GM19025 (cell line): ENCODE measurements at regions not wholly inside any gene's neighbourhood (a gene's known extent, or its start where the extent isn't known, plus 50 kb on each side); places are given as distances from the start of the nearest gene placed in this dataset.

Experiments used
- ATAC-seq: cut with Tn5 transposase; IDR thresholded peaks from one replicate; pipeline ENCODE4 v1.9.1; 2021; ENCODE audit warnings: mild to moderate bottlenecking, low read depth, moderate library complexity; ENCODE audit not compliant: unreplicated experiment

- ATAC-seq = no peak
These were observed 201.0 kb downstream of the MBD2 start for GRCh38 chr18:54023471-54023870.

GRCh38 chr18:54020966-54021365 lies 203.5 kb downstream of the MBD2 start:
- ATAC-seq = no peak

- no peak for ATAC-seq
These were observed 204.2 kb downstream of the MBD2 start for GRCh38 chr18:54020156-54020745.

GRCh38 chr18:54019641-54020040 lies 204.8 kb downstream of the MBD2 start:
- no peak for ATAC-seq

- no peak for ATAC-seq
These were observed 211.0 kb downstream of the MBD2 start for GRCh38 chr18:54013452-54013851.

- no peak for ATAC-seq
These were observed 219.6 kb downstream of the MBD2 start for GRCh38 chr18:54004828-54005227.

- no peak for ATAC-seq
These were observed 221.3 kb downstream of the MBD2 start for GRCh38 chr18:54003195-54003594.

GRCh38 chr18:53997064-53997463 lies 227.4 kb downstream of the MBD2 start:
- no peak for ATAC-seq

GRCh38 chr18:53994016-53994415 lies 230.5 kb downstream of the MBD2 start:
- ATAC-seq = no peak

- ATAC-seq = no peak
These were observed 232.7 kb downstream of the MBD2 start for GRCh38 chr18:53991805-53992204.

- ATAC-seq = no peak
These were observed 233.3 kb downstream of the MBD2 start for GRCh38 chr18:53991202-53991601.

GRCh38 chr18:53990485-53990884 lies 234.0 kb downstream of the MBD2 start:
- ATAC-seq = no peak

- ATAC-seq = no peak
These were observed 240.4 kb downstream of the MBD2 start for GRCh38 chr18:53984021-53984420.

GRCh38 chr18:53971331-53971730 lies 253.1 kb downstream of the MBD2 start:
- no peak for ATAC-seq

GRCh38 chr18:53952700-53953099 lies 271.8 kb downstream of the MBD2 start:
- ATAC-seq = peak; percentile 55

GRCh38 chr18:53950545-53950944 lies 273.9 kb downstream of the MBD2 start:
- ATAC-seq = no peak

- ATAC-seq = no peak
These were observed 275.5 kb downstream of the MBD2 start for GRCh38 chr18:53948991-53949390.

- ATAC-seq = no peak
These were observed 277.3 kb downstream of the MBD2 start for GRCh38 chr18:53947092-53947640.

- no peak for ATAC-seq
These were observed 277.9 kb downstream of the MBD2 start for GRCh38 chr18:53946594-53946993.

GRCh38 chr18:53944721-53945120 lies 279.7 kb downstream of the MBD2 start:
- ATAC-seq = no peak

GRCh38 chr18:53943326-53943860 lies 281.1 kb downstream of the MBD2 start:
- ATAC-seq = no peak

GRCh38 chr18:53941601-53942338 lies 282.7 kb downstream of the MBD2 start:
- no peak for ATAC-seq
